IPS DF 4.7 (cell line): ENCODE measurements at regions not wholly inside any gene's neighbourhood (a gene's known extent, or its start where the extent isn't known, plus 50 kb on each side); places are given as distances from the start of the nearest gene placed in this dataset.

Experiments
- DNase-seq: peaks from one replicate; pipeline ENCODE4 v3.0.0-alpha.2; 2013; ENCODE audit warnings: low spot score; ENCODE audit errors: extremely low read depth

DNA sequence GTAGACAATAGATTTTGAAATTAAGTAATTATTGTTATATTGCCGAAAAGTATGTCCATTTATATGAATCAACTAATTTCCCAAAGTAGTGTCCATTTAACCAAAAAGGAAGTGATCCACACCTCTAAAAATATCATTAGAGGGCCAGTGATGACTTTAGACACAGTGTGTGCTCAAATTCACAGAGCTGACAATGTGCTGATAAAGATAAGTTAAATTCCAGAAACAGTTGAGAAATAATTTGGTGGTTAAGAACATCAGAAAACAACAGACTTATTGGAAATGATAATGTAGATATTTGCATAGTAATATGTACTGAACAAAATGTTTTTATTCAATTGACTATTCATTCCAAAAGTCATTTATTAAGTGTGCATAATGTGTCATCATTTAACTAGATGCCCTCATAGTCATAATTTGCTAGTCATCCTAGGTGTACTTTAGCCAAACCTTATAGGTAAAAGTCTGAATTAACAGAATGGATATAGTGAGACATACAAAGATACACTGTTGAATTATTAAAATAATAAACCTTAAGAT, 230.2 kb upstream of the ADAMTS9 start:
- no peak for DNase-seq

DNA sequence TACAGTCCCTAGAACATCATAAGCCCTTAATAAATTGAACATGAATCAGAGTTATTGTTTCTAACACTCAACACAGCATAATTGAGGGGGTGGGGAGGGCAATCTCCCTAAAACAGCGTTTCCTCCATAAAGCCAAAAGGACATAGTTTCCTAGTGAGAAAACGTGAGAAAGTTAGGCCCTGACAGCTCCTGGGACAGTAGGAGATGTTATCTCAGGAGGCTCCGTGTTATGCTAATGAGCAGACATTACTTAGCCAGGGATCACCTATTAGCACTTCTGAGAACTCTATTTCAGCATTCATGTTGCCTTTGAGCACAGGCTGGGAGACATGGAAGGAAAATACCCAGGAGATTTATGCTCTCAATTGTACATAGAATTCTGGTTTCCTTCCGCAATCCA, 229.1 kb upstream of the ADAMTS9 start:
- DNase-seq: peak; percentile 38

DNA sequence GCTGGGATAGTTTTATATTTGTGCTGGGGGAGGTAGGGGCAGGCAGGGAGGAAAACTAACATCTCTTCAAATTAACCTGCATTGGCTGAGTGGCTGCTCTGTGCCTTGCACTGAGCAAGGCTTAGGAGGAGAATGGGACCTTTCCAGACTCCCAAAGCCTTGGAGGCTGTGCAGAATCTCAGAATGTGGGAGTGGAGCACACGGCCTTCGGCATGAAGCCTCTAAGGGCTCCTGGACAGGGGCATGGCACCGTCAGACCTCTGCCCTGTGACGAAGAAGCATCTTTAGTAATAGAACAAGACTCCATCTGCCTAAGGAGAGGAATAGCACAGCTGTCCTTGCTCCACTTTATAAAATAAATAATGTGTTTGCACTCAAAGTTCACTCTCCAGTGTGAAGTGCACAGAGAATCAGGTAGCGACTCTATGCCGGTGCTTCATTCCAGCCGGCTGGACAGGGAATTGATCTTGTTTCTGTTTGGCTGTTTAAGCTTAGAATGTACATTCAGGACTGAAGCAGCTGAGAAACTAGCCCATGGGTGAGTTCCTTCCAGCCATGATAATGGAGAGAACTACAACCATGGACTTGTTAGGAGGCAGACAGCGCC, 228.5 kb upstream of the ADAMTS9 start:
- no peak for DNase-seq

DNA sequence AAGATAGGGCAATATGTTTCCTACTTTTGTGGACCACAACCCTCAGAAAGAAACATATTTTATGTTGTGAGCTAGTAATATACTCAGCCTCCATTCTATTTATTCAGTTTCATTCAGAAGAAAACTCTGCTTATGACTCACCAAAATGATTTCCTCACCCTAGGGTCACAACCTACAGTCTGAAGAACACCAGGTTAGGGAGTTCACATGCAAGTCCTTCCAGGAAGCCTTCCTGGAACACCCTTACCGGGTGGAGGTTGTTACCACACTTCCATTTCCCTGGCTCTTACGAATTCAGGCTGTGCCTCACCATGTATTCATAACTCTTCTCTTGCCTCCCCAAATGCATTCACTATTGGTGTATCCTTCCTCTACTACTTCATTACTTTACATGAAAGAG, 228.0 kb upstream of the ADAMTS9 start:
- no peak for DNase-seq

DNA sequence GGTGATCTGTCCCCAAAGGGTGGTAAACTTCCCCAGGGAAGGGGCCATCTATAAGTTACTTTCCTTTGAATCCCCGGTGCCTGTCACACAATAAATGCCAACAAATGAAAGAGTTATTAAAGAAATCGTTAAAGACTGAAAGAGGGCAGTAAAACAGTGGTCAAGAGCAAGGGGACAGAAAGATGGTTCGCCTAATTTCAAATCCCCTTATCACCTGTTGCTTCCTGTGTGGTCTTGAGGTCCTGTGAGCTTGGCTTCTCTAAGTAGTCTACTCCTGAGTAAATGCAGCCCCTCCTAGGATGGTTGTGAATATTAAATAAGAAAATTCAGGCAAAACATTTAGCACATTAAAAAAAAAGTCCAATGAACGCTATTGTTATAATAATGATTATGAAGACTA, 225.7 kb upstream of the ADAMTS9 start:
- no peak for DNase-seq

DNA sequence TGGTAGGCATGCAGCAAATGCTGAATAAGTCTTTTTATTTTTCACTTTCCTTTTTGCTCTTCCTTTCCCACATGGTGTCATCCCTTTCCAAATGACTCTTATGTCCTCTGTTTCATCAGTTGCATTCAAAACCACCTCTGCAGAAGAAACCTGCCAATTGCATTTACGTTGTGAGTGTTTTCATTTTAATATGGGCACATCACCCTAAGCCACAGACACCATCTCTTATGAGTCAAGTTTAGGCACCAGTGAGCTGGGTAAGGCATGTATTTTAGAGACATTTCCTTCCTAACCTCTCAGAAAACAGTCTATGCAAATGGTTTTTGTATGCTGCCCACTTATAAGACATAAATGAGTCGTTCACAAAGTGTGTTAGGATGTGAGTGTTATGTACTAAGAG, 223.3 kb upstream of the ADAMTS9 start:
- no peak for DNase-seq

DNA sequence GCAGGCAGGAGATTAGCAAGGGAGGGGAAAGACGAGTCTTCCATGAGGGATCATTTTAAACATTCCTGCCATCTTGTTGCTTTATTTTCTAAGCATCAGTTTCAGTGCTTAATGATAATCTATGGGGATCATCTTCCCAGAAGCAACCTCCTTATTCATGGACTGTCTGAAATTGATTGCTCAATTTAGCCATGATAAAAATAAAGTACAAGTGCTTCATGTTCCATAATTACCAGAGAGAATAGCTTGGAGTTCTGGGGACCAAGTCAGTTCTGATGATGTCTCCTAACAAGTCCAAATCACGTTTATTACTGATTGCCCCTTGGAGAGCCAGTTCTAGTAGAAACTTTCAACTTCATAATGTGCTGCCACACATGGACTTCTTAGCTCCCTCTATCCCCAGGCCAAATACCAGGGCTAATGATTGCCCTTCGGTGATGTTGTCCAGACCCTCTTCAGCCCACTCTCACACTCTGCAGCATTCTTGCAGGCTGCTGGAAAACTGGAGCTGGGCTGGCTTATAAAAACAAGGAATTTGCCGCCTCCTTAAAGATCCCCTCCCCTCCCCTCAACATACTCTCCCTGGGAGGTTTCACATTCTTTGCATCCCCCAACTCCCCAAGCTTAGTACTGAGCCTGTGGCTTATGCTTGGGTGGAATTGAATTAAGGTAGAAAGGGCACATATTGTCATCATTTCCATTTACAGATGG, 222.1 kb upstream of the ADAMTS9 start:
- DNase-seq: no peak

DNA sequence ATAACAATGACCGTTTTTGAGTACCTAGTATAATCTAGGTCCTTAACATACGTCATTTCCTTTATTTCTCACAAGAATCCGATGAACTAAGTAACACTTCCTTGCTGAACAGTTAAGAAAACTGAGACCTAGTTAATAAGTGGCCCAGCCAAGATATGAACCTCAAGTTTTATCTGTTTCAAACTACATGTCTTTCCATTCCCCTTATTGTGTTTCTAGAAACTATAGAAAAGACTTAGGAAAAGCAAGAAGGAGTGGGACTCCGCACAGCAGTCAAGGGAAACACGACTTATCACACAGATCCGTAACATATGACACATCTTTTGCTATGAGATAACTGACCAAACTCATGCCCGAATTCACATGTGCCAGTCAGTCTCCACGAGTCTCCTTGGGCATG, 221.2 kb upstream of the ADAMTS9 start:
- DNase-seq: no peak

DNA sequence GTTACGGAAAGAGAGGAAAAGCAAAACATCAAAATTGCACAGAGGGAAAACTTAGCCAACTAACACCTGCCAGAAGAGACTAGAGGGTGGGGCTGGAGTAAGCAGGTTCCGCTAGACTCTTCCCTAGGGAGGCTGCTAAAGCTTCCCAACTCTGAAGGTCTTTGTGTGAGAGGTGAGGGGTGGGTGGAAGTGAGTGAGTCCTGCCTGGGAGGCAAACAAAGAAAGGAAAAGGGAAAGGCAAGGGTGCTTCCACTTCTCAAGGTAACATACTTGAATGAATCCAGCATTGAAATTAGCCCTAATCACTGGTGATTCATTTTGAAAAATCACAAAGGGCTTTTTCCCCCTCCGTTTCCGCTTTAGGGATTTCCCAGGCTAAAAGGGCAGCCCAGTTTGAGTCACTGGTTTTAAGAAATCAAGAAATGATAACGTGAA, 220.5 kb upstream of the ADAMTS9 start:
- no peak for DNase-seq

DNA sequence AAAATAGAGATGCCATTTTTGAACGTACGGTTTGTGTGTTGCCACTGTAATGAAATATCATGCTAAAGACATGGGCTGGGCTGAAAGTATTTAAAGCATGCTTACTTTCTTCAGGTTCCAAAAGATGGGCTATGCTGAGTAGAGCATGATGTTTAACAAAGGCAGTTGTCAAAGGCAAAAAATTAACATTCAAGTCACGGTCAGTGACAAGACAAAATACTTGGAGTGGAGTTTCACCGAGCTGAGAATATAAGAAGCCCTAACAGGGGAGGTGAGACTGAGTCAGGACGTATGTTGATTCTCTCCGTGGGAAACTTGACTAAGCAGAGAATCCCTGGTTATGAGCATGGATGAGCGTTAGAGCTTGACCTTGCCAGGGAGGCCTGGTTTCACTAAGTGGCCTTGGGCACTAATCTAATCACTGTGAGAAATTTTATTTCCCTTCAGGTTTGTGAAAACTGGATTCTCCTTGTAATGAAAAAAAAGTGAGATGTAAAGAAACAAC, 218.2 kb upstream of the ADAMTS9 start:
- no peak for DNase-seq

DNA sequence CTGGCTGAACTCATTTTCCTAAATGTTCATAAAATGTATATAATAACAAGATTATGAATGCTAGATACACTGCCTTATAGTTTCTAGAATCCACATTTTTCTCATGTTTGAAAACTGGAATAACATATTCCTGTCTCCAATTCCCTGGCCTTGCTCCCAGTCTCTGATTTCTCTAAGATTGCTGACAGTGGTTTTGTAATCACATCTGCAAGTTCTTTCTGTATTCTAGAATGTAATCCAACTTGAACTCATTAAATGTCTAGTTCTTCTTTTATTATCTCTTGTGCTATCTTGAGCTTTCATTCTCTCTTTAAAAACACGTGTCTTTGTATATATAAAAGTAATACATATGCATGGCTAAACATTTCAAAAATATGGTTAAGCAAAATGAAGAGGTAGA, 215.2 kb upstream of the ADAMTS9 start:
- no peak for DNase-seq

DNA sequence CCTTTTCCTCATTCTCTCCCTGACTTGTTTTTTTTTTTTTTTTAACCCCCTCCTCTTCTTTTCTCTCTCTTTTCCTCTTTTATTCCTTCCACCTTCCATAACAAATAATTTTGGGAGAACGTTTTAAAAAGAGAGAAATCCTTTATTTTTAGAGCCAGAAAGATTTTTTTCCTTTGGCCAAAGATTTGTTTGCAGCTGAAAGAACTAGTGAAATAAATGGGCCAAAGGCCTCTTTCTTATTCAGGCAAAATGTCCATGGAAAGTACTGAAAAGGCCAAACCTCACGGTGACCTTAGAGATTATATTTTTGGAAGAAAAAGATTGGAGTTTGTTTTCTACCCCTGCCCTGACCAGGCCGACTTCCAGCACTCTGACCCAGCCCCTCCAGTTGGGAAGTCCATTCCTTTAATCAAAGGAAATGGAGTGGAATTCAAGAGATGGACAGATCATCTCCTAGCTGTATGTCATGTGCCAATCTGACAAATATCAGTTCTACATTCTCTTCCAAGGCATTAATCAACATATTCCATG, 214.3 kb upstream of the ADAMTS9 start:
- no peak for DNase-seq

DNA sequence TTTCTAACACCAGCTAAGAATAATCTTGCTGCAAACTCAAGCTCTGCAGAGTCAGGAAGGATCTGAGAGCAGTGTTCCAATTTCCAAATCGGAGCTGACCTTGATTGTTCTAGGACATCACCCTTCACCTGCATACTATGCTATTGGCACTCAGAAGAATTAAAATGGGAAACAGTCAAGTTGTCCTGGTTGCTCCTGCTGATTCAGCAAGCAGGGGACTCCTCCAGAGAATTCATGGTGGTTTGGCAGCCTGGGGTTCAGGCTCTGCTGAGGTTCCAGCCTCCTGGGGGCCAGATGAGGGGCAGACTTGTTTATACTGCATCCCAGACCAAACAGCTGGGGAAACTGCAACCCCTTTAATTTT, 213.7 kb upstream of the ADAMTS9 start:
- no peak for DNase-seq

DNA sequence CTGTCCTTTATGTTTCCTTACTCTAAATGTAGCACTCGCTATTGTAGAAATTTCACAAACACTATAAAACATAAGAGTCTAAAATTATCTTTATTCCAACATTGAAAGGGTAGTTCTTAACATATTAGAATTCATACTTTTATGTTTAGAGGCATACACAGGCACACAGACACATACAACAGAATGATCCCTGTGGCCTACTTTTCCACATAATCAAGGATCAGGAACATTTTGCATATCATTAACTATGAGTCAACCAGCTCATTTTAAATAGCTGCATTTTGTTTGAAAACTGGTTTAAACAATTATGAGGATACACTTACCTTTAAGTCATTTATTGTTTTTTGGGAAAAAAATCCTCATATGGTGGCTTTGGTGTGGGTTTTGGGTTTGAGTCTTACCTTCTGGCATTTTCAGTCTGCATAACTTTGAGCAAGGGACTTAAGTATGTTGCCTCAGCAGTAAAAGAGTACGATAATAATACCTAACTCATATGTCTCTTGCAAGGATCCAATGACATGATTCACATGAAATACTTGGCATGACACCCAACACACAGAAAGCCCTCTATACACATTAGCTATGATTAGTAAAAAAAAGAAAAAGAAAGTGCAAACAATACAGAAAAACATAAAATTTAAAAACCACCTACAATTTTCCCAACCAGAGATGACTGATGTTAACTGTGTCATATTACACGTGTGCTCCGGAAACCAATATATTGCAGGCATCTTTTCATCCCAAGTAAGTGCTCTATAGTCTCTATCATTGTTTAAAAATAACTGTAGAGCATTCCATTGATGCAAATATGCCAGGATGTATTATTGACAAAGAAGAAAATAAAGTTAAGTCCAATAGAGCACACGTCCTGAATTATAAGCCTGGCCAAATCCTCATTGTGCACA, 213.1 kb upstream of the ADAMTS9 start:
- no peak for DNase-seq

DNA sequence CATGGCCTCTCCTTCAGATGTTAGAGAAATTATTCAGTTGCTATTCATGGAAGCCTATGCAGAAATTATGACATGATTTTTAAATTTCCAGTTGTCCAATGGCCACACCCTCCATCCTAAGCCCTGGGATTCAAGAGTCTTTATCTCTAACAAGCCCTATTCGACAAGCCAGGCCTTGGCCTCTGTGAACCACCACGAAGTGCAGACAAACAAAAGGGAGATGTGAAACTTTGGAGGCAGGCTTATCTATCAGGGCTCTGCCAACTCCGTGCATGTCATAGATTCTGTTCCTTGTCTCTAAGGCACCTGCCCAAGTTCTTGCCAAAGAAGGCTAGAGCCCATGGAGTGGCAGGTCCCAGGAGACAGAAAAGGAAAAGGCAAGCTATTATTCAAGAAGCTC, 212.4 kb upstream of the ADAMTS9 start:
- no peak for DNase-seq

DNA sequence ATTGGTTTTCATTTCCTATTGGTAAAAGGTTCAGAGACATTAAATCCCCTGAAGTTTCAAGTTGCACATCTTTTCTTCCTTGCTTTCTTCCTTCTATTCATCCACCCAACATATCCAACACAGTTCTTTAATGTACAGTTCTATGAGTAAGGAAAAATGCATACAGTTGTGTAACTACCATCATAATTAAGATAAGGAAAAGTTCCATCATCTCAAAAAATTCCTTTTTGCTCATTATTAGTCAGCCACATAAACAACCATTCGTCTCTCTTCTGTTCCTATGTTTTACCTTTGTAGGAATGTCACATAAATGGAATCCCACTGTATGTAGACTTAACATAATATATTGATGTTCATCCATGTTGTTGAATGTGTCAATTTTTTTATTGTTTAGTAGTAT, 211.1 kb upstream of the ADAMTS9 start:
- DNase-seq: no peak

DNA sequence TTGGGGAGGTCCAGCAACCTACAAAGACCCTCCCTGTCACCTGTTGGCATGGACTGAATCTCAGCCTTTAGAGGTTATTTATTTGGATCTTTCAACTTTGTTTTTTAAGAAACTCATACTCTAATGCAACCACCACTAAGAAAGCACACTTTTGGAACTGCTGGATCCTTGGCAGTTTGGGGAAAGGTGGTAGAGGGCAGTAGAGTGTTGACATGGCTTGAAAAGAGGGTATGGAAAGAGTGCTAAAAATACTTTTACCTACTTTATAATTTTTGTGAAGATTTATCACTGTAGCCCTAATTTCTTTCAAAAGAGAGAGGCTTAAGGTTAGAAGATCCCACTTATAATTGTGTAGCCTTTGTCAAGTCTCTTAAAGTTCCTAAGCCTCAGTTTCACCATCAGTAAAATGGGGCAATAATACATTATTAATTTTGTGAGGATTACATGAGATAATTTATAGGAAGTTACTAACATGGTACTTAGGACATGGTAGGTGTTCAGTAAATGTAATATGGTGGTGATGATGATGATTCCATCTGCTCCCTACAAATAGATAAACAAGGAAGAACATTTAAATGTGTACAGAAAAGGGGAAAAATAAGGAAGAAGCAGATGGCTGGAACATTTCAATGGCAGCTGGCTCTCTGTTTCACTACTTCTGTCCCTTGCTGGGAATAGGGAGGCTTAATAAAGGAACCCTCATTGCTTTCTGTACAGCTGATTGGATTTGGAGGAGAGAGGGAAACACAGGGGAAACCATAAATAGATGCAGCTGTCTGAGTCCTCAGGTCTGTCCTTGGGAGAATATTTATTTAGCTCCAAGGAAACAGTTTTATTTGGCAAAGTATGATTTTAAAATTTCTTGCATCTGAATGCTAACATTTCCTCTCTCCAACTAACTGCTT, 208.4 kb upstream of the ADAMTS9 start:
- no peak for DNase-seq

DNA sequence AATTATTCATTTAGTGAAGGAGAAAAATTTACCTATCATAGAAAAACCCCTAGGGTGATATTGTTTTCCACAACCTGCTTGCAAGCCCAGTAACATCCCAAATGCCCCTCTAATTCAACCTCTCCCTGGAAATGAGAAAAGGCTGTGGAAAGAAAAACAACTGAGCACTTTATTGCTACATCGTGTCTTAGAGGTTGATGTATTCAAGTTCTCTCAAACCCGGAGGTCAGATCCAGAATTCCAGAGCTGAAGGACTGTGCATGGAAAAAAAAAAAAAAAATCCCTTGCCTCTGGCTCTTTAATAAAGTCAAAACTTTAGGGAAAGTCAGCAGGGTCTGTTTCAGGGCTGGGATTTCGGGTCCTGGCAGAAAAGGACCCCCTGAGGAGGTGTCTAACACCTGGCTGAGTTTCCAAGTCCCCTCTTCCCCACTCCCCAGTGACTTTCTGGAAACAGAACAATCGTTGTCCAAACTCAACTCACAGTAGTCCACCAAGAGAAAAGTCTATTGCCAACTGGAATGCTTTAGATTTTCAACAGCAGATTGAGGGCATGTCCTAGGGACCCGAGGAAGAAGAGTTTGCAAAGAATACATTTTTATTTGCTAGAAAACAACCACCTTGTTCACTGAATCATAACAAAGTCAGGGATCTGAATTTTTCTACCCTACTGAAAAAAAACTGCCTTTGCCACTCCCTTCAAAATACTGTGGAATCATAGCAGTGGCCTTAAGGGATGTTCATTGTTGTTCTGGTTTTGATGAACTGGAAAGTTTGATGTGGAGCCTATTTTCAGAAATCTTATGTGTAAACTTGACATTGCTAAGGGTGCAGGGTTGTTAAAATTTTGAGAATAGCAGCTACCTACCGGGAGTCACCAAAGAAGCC, 207.5 kb upstream of the ADAMTS9 start:
- DNase-seq: no peak

DNA sequence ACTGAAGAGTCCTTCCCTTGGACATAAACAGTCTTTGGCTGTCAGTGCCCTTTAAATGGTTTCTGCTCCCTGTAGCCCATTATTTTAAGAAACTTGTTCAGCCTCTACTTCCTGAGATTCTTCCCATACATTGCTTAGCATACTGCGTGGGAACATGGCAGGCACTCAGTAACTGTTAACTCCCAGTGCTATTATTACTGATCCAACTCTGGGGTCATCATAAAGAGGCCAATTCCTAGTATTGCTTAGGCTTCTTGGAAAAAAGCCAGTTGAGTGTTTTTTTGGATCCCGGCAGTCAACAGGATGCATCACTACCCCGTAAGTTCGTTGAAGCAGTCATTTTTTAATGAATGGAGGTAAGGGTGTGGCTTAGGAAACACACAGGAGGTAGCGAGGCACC, 206.2 kb upstream of the ADAMTS9 start:
- DNase-seq: no peak
